ENCODE measurements at regions not wholly inside any gene's neighbourhood (a gene's known extent, or its start where the extent isn't known, plus 50 kb on each side); places are given as distances from the start of the nearest gene placed in this dataset.

DNA sequence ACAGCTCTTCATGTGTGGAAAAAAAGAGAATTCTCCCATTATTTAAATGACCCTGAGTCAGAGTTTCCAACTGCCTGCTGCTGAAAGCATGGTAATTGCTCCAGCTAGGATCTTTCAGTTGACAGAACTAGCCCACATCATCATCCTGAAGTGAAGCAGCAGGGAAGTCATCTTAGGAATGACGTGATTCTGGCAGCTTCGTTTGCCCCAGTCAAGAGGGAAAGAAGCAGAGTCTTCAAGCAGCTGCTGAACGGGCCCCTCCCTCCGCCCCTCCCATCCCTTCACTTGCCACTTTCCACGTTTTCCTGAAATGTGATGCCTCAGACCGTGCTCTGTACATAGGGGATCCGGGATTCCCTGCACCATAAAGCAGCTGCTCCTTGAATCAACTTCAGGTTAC lies 455.0 kb upstream of the TMEM132C start:
- TF ChIP-seq, protein P1, sequence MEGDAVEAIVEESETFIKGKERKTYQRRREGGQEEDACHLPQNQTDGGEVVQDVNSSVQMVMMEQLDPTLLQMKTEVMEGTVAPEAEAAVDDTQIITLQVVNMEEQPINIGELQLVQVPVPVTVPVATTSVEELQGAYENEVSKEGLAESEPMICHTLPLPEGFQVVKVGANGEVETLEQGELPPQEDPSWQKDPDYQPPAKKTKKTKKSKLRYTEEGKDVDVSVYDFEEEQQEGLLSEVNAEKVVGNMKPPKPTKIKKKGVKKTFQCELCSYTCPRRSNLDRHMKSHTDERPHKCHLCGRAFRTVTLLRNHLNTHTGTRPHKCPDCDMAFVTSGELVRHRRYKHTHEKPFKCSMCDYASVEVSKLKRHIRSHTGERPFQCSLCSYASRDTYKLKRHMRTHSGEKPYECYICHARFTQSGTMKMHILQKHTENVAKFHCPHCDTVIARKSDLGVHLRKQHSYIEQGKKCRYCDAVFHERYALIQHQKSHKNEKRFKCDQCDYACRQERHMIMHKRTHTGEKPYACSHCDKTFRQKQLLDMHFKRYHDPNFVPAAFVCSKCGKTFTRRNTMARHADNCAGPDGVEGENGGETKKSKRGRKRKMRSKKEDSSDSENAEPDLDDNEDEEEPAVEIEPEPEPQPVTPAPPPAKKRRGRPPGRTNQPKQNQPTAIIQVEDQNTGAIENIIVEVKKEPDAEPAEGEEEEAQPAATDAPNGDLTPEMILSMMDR (IDR thresholded peaks at IDR 0.05; ENCODE audit: extremely low read depth in 1 of 2, insufficient read depth in 1 of 2, low read depth in 1 of 2, low read length in 2 of 2), result no peak
- no peak for TF ChIP-seq EZH2 (IDR thresholded peaks at IDR 0.05; ENCODE audit: borderline replicate concordance, low read depth, low read length, severe bottlenecking)
- TF ChIP-seq, protein P2, sequence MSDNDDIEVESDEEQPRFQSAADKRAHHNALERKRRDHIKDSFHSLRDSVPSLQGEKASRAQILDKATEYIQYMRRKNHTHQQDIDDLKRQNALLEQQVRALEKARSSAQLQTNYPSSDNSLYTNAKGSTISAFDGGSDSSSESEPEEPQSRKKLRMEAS (IDR thresholded peaks at IDR 0.05; ENCODE audit: insufficient read depth, insufficient read length), result no peak

Data from endothelial cell of umbilical vein (primary cell).